Osteoblast (primary cell): ENCODE measurements at regions not wholly inside any gene's neighbourhood (a gene's known extent, or its start where the extent isn't known, plus 50 kb on each side); places are given as distances from the start of the nearest gene placed in this dataset.

ENCODE experiments used
- DNase-seq: peaks from one replicate; pipeline ENCODE4 v3.0.0; 2011; ENCODE audit warnings: low spot score, mixed read lengths; ENCODE audit not compliant: insufficient read length; ENCODE audit errors: missing footprints
- H2AFZ ChIP-seq: 2 replicates; pipeline ENCODE4 v1.6.0; 2011; ENCODE audit warnings: mild to moderate bottlenecking, low read length
- H3K27ac ChIP-seq: 2 replicates; pipeline ENCODE4 v1.5.1; 2011; ENCODE audit warnings: mild to moderate bottlenecking, low read depth, low read length, moderate library complexity
- H3K27me3 ChIP-seq: 2 replicates; pipeline ENCODE4 v1.6.0; 2012; ENCODE audit warnings: mild to moderate bottlenecking, control low read depth, inconsistent platforms, low read length, moderate library complexity; ENCODE audit not compliant: insufficient read depth
- H3K36me3 ChIP-seq: 2 replicates; pipeline ENCODE4 v1.5.1; 2011; ENCODE audit warnings: mild to moderate bottlenecking, low read length, control low read depth, moderate library complexity; ENCODE audit not compliant: insufficient read depth
- H3K4me1 ChIP-seq: 2 replicates; pipeline ENCODE4 v1.5.1; 2011; ENCODE audit warnings: mild to moderate bottlenecking, low read length, control low read depth, moderate library complexity; ENCODE audit not compliant: insufficient read depth
- H3K4me2 ChIP-seq: 2 replicates; pipeline ENCODE4 v1.6.0; 2011; ENCODE audit warnings: mild to moderate bottlenecking, low read length; ENCODE audit not compliant: insufficient read depth
- H3K4me3 ChIP-seq: fragments of 200-600 bp; sonication (generic); 3 replicates; pipeline ENCODE4 v1.5.1; 2012; ENCODE audit warnings: mild to moderate bottlenecking, low read length, inconsistent platforms; ENCODE audit not compliant: insufficient read depth
- H3K79me2 ChIP-seq: 2 replicates; pipeline ENCODE4 v1.6.0; 2012; ENCODE audit warnings: mild to moderate bottlenecking, low read length, control low read depth, inconsistent platforms; ENCODE audit not compliant: insufficient read depth
- H3K9me3 ChIP-seq: 2 replicates; pipeline ENCODE4 v1.5.1; 2011; ENCODE audit warnings: low read depth, low read length, control low read depth
- H4K20me1 ChIP-seq: 2 replicates; pipeline ENCODE4 v1.6.0; 2012; ENCODE audit warnings: mild to moderate bottlenecking, low read length, control low read depth; ENCODE audit not compliant: insufficient read depth
- TF ChIP-seq, protein P1 (sequence below): IDR thresholded peaks from 2 replicates; pipeline ENCODE4 v1.5.1; 2011; ENCODE audit warnings: mild to moderate bottlenecking, low read depth, low read length, moderate library complexity; ENCODE audit errors: extremely low read depth

DNA sequence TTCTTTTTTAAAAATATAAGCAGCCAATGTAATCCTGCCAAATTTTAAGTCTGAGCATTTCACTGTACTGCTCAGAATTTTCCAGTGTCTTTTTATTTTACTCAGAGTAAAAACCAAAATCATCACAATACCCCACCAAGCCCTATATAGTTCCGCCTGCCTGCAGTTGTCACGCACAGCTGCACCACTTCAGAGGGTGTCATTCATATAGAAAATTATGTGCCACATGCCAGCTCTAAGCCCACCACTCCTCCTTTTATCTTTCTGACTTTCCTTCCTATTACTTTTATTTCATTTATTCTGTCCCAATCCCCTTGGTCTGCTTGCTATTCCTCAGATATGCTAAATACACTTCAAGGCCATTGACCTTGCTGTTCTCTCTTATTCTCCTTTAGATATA lies 233.1 kb upstream of the DPPA4 start:
- Histone ChIP-seq H3K36me3 (no peaks in the 10 kb centered on the region), H3K27me3 (no peaks in the 10 kb centered on the region), H3K4me1 (no peaks in the 10 kb centered on the region), H3K9me3 (peaks cover 2% of the 10 kb centered on the region), H3K79me2 (no peaks in the 10 kb centered on the region), H3K27ac (no peak overlapping the region), H4K20me1 (no peaks in the 10 kb centered on the region), H2AFZ (no peak overlapping the region), H3K4me2 (no peak overlapping the region), H3K4me3 (no peak overlapping the region)
- no peak for DNase-seq
- TF ChIP-seq, protein P1, sequence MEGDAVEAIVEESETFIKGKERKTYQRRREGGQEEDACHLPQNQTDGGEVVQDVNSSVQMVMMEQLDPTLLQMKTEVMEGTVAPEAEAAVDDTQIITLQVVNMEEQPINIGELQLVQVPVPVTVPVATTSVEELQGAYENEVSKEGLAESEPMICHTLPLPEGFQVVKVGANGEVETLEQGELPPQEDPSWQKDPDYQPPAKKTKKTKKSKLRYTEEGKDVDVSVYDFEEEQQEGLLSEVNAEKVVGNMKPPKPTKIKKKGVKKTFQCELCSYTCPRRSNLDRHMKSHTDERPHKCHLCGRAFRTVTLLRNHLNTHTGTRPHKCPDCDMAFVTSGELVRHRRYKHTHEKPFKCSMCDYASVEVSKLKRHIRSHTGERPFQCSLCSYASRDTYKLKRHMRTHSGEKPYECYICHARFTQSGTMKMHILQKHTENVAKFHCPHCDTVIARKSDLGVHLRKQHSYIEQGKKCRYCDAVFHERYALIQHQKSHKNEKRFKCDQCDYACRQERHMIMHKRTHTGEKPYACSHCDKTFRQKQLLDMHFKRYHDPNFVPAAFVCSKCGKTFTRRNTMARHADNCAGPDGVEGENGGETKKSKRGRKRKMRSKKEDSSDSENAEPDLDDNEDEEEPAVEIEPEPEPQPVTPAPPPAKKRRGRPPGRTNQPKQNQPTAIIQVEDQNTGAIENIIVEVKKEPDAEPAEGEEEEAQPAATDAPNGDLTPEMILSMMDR = no peak

DNA sequence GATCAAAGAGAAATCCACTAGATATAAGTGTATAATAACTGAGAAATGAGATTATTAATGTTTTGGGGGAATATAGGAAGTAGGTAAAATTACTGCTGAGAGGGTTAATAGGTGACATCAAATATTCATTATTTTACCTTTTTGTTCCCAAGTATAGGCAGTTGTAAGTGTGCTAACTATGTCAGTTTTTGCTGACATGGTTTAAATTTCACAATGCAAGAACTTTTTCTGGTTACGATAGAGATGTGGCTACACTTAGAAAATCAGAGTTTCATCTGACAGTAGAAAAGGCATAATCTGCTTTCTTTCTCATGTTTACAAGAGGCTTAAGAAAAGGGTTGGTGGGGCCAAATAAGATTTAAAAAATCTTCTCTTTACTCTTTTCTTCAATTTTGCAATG lies 235.0 kb upstream of the DPPA4 start:
- H3K36me3 ChIP-seq = no peaks in the 10 kb centered on the region
- no peak overlapping the region for H3K27ac ChIP-seq
- H2AFZ ChIP-seq = no peak overlapping the region
- H4K20me1 ChIP-seq = no peaks in the 10 kb centered on the region
- no peak overlapping the region for H3K4me3 ChIP-seq
- no peaks in the 10 kb centered on the region for H3K4me1 ChIP-seq
- TF ChIP-seq, protein P1 = no peak
- no peak overlapping the region for H3K4me2 ChIP-seq
- no peak for DNase-seq
- H3K79me2 ChIP-seq = no peaks in the 10 kb centered on the region
- no peaks in the 10 kb centered on the region for H3K27me3 ChIP-seq
- H3K9me3 ChIP-seq = peaks cover 2% of the 10 kb centered on the region

DNA sequence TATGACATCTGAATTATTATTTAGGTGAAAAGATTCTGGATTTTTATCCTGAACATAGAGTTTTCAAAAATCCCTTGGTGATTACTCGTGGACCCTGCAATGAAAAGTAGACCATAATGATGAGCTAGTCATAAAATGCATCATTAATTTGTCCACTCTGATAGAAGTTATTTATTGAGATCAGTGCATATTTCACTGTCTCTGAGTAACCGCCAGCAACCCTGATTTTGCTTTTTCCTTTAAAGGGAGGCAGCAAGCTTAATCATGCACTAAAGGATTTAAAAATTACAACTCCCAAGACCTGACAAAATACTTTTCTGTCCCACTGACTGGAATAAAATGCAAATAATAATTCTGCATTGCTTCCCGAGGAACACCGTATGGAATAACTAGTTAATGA lies 259.6 kb upstream of the DPPA4 start:
- TF ChIP-seq, protein P1 = no peak
- no peak overlapping the region for H3K4me3 ChIP-seq
- H3K27me3 ChIP-seq = no peaks in the 10 kb centered on the region
- no peak overlapping the region for H2AFZ ChIP-seq
- no peaks in the 10 kb centered on the region for H3K36me3 ChIP-seq
- no peak overlapping the region for H3K27ac ChIP-seq
- DNase-seq = no peak
- no peaks in the 10 kb centered on the region for H4K20me1 ChIP-seq
- no peaks in the 10 kb centered on the region for H3K9me3 ChIP-seq
- H3K79me2 ChIP-seq = no peaks in the 10 kb centered on the region
- H3K4me1 ChIP-seq = no peaks in the 10 kb centered on the region
- no peak overlapping the region for H3K4me2 ChIP-seq

DNA sequence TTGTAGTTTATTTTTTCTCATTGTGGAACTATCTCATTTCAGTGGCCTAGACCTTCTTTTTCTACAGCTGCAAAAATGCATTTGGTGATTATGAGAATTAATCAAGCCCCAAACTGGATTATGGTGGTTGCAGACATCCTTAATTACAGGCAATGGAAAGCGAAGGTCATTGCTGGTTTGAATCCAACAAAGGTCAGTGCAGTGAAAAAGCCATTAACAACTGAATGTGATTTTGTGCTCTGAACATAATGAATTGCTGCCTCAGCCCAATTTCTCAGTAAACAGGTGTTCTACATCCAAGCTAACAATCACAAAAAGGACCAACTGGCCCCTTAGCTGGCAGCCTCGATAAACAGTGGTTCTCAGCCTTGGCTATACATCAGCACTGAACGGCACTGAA lies 260.1 kb upstream of the DPPA4 start:
- Histone ChIP-seq H3K79me2 (no peaks in the 10 kb centered on the region), H3K36me3 (no peaks in the 10 kb centered on the region), H3K9me3 (no peaks in the 10 kb centered on the region), H3K27me3 (no peaks in the 10 kb centered on the region), H3K27ac (no peak overlapping the region), H2AFZ (no peak overlapping the region), H3K4me1 (no peaks in the 10 kb centered on the region), H3K4me3 (no peak overlapping the region), H4K20me1 (no peaks in the 10 kb centered on the region), H3K4me2 (no peak overlapping the region)
- TF ChIP-seq, protein P1 = no peak
- no peak for DNase-seq
